ENCODE measurements at regions not wholly inside any gene's neighbourhood (a gene's known extent, or its start where the extent isn't known, plus 50 kb on each side); places are given as distances from the start of the nearest gene placed in this dataset.
"Not testable (repeated sequence)": the region's sequence is repeated elsewhere in the genome, so short reads cannot be mapped to it uniquely, and the experiment has no call there.

DNA sequence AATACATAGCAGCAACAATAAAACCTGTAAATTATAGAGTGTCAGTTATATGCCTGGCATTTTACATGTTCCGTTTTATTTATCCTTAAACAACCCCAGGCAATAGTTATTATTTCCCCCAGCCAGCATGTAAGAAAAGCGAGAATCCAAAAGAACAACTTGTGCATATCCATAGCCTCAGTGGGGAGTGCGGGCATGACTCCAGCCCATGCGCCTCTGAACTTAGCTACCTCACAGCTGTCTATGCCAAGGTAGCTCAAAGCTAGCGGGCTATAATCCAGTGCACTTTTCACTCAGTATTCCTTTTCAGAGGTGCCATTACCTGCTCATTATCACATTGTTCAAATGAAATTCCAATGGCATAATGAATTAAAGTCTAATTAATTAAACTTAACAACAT is 257.3 kb upstream of the EDNRA start:
- H3K4me3 ChIP-seq (ENCODE audit: low read depth, low read length) = no peak overlapping the region
- no peaks in the 10 kb centered on the region for H3K36me3 ChIP-seq (ENCODE audit: control insufficient read depth, insufficient read depth, low read length)
- no peak for DNase-seq (ENCODE audit: low read depth)
- TF ChIP-seq, protein P1, sequence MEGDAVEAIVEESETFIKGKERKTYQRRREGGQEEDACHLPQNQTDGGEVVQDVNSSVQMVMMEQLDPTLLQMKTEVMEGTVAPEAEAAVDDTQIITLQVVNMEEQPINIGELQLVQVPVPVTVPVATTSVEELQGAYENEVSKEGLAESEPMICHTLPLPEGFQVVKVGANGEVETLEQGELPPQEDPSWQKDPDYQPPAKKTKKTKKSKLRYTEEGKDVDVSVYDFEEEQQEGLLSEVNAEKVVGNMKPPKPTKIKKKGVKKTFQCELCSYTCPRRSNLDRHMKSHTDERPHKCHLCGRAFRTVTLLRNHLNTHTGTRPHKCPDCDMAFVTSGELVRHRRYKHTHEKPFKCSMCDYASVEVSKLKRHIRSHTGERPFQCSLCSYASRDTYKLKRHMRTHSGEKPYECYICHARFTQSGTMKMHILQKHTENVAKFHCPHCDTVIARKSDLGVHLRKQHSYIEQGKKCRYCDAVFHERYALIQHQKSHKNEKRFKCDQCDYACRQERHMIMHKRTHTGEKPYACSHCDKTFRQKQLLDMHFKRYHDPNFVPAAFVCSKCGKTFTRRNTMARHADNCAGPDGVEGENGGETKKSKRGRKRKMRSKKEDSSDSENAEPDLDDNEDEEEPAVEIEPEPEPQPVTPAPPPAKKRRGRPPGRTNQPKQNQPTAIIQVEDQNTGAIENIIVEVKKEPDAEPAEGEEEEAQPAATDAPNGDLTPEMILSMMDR (IDR thresholded peaks at IDR 0.05; ENCODE audit: insufficient read depth, low read depth, low read length) = no peak
- H3K27me3 ChIP-seq (ENCODE audit: control insufficient read depth, insufficient read depth, low read length) = no peaks in the 10 kb centered on the region
- ChIA-PET CTCF (no interaction called here), POLR2A (interaction anchor here (0.7 kb wide), 1 partner anchor 943 kb away, joined by 3 read pairs; no protein-coding TSS in a partner anchor)

DNA sequence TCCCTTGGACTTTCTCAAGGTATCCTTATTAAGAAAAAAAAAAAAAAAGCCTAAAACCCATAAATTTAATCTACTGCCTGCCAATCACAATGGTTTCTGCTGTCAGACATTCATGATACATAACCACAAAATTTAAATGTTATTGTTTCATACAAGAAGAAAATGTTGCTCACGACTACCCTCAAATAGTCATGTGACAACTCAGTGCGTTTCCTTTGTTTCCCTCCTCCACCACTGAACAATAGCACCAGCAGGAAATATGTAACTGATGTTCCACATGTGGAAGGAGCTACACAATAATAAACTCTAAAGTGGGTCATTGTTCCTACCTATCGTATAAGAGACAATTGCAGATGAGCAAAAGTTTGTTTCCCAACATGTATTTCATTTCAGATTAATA is 244.1 kb upstream of the EDNRA start:
- no peaks in the 10 kb centered on the region for H3K27me3 ChIP-seq (ENCODE audit: control insufficient read depth, insufficient read depth, low read length)
- TF ChIP-seq, protein P1 (IDR thresholded peaks at IDR 0.05; ENCODE audit: insufficient read depth, low read depth, low read length) = no peak
- no peak overlapping the region for H3K4me3 ChIP-seq (ENCODE audit: low read depth, low read length)
- DNase-seq (ENCODE audit: low read depth) = no peak
- ChIA-PET POLR2A (no interaction called here), CTCF (no interaction called here)
- H3K36me3 ChIP-seq (ENCODE audit: control insufficient read depth, insufficient read depth, low read length) = no peaks in the 10 kb centered on the region

DNA sequence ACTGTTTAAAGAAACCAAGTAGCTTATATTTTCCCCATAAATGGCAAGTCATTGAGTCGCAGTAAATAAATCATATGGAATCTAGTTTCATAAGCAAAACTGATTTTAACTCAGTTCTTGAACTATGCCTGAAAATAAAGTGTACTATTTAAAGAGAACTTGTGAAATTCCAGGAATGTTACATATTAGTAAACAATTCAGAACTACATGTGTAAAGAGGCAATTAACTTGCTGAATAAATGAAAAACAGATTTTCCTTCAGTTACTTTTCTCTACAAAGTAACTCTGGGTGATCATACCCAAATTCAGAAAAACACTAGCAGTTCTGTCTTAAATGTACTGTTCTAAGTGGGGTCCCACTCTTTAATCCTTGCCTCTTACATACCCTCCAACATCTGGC is 236.1 kb upstream of the EDNRA start:
- ChIA-PET POLR2A (no interaction called here), CTCF (no interaction called here)
- TF ChIP-seq, protein P1 (IDR thresholded peaks at IDR 0.05; ENCODE audit: insufficient read depth, low read depth, low read length) = no peak
- Histone ChIP-seq H3K36me3 (ENCODE audit: control insufficient read depth, insufficient read depth, low read length) (no peaks in the 10 kb centered on the region), H3K27me3 (ENCODE audit: control insufficient read depth, insufficient read depth, low read length) (no peaks in the 10 kb centered on the region), H3K4me3 (ENCODE audit: low read depth, low read length) (no peak overlapping the region)
- DNase-seq (ENCODE audit: low read depth) = peak; percentile 21

DNA sequence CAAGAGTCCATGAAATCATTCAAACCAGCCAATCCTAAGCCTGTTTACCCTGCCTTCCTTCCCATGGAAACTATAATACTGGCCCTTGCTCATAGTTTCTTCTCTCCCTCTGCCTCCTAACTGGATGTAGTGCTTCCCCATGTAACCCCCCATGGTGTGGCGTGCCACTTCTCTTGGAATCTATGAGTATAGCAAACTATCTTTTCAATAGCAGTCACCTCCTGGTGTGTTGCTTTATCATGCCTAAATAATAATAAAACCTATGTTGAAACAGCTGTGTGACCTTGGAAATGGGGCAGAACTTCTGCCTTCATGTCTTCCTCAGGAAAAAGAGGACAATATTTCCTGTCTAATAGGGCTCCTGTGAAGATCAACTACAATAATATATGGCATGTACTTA is 234.8 kb upstream of the EDNRA start:
- POLR2A ChIA-PET = no interaction called here

DNA sequence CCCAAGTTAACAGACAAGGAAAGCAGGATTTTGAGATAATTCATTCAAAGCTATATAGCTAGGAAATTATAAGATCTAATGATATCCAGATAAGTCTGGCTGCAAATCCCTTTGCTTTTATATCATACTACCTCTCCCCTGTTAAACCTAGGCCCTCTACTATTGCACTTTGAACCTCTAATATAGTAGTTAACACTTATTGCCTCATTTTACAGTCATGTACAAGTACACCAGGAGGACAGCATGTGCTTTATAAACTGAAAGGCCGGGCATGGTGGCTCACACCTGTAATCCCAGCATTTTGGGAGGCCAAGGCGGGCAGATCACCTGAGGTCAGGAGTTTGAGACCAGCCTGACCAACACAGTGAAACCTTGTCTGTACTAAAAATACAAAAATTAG is 234.4 kb upstream of the EDNRA start:
- POLR2A ChIA-PET; H3K36me3 ChIP-seq (ENCODE audit: control insufficient read depth, insufficient read depth, low read length); H3K4me3 ChIP-seq (ENCODE audit: low read depth, low read length); CTCF ChIA-PET; H3K27me3 ChIP-seq (ENCODE audit: control insufficient read depth, insufficient read depth, low read length); DNase-seq (ENCODE audit: low read depth): not testable (repeated sequence)

More for the DNA sequence above, 234.8 kb upstream of the EDNRA start:
- TF ChIP-seq, protein P1 (IDR thresholded peaks at IDR 0.05; ENCODE audit: insufficient read depth, low read depth, low read length) = no peak
- H3K4me3 ChIP-seq (ENCODE audit: low read depth, low read length) = no peak overlapping the region
- CTCF ChIA-PET = no interaction called here
- DNase-seq (ENCODE audit: low read depth) = no peak
- H3K27me3 ChIP-seq (ENCODE audit: control insufficient read depth, insufficient read depth, low read length) = no peaks in the 10 kb centered on the region
- no peaks in the 10 kb centered on the region for H3K36me3 ChIP-seq (ENCODE audit: control insufficient read depth, insufficient read depth, low read length)

DNA sequence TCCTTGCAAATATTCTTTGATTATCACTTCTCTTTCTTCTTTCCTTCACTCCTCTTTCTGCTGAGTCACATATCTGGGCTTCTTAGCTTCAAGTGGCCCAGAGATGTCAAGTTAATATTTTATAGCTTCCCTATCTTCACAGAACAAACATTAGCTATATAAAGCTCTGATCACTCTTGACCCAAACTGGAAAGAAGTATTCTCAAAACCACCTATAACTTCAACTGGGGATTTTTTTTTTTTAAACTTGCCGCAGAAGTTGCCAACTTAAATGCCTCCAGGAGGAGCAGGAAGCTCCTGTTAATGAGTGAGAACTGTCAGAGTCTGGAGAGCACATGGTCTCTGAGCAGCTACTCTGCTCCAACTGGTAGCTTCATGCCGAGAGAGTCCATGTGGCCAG is 233.3 kb upstream of the EDNRA start:
- H3K36me3 ChIP-seq (ENCODE audit: control insufficient read depth, insufficient read depth, low read length) = no peaks in the 10 kb centered on the region
- POLR2A ChIA-PET = no interaction called here
- no peak overlapping the region for H3K4me3 ChIP-seq (ENCODE audit: low read depth, low read length)
- TF ChIP-seq, protein P1 (IDR thresholded peaks at IDR 0.05; ENCODE audit: insufficient read depth, low read depth, low read length) = no peak
- no peaks in the 10 kb centered on the region for H3K27me3 ChIP-seq (ENCODE audit: control insufficient read depth, insufficient read depth, low read length)
- CTCF ChIA-PET = no interaction called here
- no peak for DNase-seq (ENCODE audit: low read depth)

All from BJ (cell line).